ENCODE measurements at regions not wholly inside any gene's neighbourhood (a gene's known extent, or its start where the extent isn't known, plus 50 kb on each side); places are given as distances from the start of the nearest gene placed in this dataset.

DNA sequence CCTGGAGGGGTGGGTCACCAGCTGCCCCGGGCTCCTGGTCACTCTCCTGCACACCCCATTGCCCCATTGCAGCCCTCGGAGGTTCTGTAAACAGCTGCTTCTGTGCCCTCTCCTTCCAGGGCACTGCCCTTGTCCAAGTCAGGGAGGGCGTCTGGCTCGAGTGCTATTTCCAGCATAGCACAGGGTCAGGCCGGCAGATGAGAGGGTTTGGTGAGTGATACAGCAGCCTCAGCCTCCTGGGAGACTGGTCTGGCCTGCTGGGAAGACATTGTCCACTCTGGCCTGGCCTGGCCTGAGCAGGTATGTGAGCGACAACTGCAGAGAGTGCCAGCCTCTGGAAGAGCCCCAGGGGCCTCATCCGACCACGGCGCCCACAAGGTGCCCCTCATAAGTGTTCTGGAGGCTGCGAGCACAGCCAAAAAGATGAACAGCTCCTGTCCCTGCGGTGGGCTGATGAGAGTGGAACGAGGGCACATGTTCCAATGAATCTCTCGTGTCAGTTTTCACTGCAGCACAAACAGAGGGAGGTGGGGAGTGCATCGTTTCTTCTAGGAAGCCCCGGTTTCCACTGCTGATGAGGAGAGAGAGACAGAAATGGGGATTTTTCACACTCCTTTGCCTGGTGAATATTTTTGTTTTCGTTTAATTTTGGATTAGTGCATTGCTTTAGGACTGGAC is 105.8 kb upstream of the SDK2 start:
- TF ChIP-seq, protein P1, sequence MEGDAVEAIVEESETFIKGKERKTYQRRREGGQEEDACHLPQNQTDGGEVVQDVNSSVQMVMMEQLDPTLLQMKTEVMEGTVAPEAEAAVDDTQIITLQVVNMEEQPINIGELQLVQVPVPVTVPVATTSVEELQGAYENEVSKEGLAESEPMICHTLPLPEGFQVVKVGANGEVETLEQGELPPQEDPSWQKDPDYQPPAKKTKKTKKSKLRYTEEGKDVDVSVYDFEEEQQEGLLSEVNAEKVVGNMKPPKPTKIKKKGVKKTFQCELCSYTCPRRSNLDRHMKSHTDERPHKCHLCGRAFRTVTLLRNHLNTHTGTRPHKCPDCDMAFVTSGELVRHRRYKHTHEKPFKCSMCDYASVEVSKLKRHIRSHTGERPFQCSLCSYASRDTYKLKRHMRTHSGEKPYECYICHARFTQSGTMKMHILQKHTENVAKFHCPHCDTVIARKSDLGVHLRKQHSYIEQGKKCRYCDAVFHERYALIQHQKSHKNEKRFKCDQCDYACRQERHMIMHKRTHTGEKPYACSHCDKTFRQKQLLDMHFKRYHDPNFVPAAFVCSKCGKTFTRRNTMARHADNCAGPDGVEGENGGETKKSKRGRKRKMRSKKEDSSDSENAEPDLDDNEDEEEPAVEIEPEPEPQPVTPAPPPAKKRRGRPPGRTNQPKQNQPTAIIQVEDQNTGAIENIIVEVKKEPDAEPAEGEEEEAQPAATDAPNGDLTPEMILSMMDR (IDR thresholded peaks at IDR 0.05; ENCODE audit: low read length): no peak
- TF ChIP-seq EZH2phosphoT487 (IDR thresholded peaks at IDR 0.05; ENCODE audit: low read length) (no peak), EZH2 (optimal IDR thresholded peaks at IDR 0.05; ENCODE audit: low read depth, low read length) (no peak)

Data from MM.1S (cell line).